SKM-1 treated with dmso at 0.1 percent for 144 hours (cell line): ENCODE measurements at regions not wholly inside any gene's neighbourhood (a gene's known extent, or its start where the extent isn't known, plus 50 kb on each side); places are given as distances from the start of the nearest gene placed in this dataset.
"Not testable (repeated sequence)": the region's sequence is repeated elsewhere in the genome, so short reads cannot be mapped to it uniquely, and the experiment has no call there.

Experiments used
- DNase-seq: peaks from one replicate; lab custom pipeline; 2025; ENCODE audit not compliant: unreplicated experiment; lab: John Stamatoyannopoulos, UW

- no peak for DNase-seq
Measured at GRCh38 chr13:50380905-50381304, 365.7 kb downstream of the KCNRG start.

GRCh38 chr13:50382511-50382910, 367.3 kb downstream of the KCNRG start:
- DNase-seq, result no peak

- no peak for DNase-seq
Measured at GRCh38 chr13:50382951-50383350, 367.7 kb downstream of the KCNRG start.

- no peak for DNase-seq
Measured at GRCh38 chr13:50384724-50385123, 369.5 kb downstream of the KCNRG start.

- no peak for DNase-seq
Measured at GRCh38 chr13:50386541-50387050, 371.4 kb downstream of the KCNRG start.

GRCh38 chr13:50387051-50387581, 371.9 kb downstream of the KCNRG start:
- no peak for DNase-seq

GRCh38 chr13:50388481-50388880, 373.2 kb downstream of the KCNRG start:
- no peak for DNase-seq

GRCh38 chr13:50389726-50390125, 374.5 kb downstream of the KCNRG start:
- no peak for DNase-seq

- DNase-seq, result no peak
Measured at GRCh38 chr13:50390503-50391248, 375.4 kb downstream of the KCNRG start.

- DNase-seq, result no peak
Measured at GRCh38 chr13:50392977-50393376, 377.7 kb downstream of the KCNRG start.

- no peak for DNase-seq
Measured at GRCh38 chr13:50393628-50394027, 378.4 kb downstream of the KCNRG start.

GRCh38 chr13:50396001-50396400, 380.8 kb downstream of the KCNRG start:
- DNase-seq, result no peak

GRCh38 chr13:50396618-50397017, 381.4 kb downstream of the KCNRG start:
- DNase-seq, result not testable (repeated sequence)

- DNase-seq, result no peak
Measured at GRCh38 chr13:50400035-50400726, 384.9 kb downstream of the KCNRG start.

- no peak for DNase-seq
Measured at GRCh38 chr13:50401049-50401505, 385.8 kb downstream of the KCNRG start.

GRCh38 chr13:50401721-50402465, 386.6 kb downstream of the KCNRG start:
- DNase-seq, result no peak

GRCh38 chr13:50403311-50403710, 388.1 kb downstream of the KCNRG start:
- DNase-seq, result no peak

- DNase-seq, result no peak
Measured at GRCh38 chr13:50404116-50404515, 388.9 kb downstream of the KCNRG start.

GRCh38 chr13:50404769-50405168, 389.5 kb downstream of the KCNRG start:
- no peak for DNase-seq

- no peak for DNase-seq
Measured at GRCh38 chr13:50406831-50407230, 391.6 kb downstream of the KCNRG start.

- DNase-seq, result no peak
Measured at GRCh38 chr13:50408068-50408467, 392.8 kb downstream of the KCNRG start.
